SK-N-MC (cell line): ENCODE measurements at regions not wholly inside any gene's neighbourhood (a gene's known extent, or its start where the extent isn't known, plus 50 kb on each side); places are given as distances from the start of the nearest gene placed in this dataset.

Source experiments
- EZH2 ChIP-seq: fragments of 200-600 bp; sonication (generic); IDR thresholded peaks from one replicate; pipeline ENCODE4 v1.6.1; 2017; ENCODE audit warnings: antibody characterized with exemption
- POLR2AphosphoS5 ChIP-seq: IDR thresholded peaks from 2 replicates; pipeline ENCODE4 v1.6.1; 2012; ENCODE audit warnings: mild to moderate bottlenecking, low read depth, low read length, borderline replicate concordance

- TF ChIP-seq EZH2 (no peak), POLR2AphosphoS5 (no peak)
These were observed 908.3 kb upstream of the ANO3 start for GRCh38 chr11:25423436-25424199.
